GM12872 (cell line): ENCODE measurements at regions not wholly inside any gene's neighbourhood (a gene's known extent, or its start where the extent isn't known, plus 50 kb on each side); places are given as distances from the start of the nearest gene placed in this dataset.

Source experiments
- TF ChIP-seq, protein P1 (sequence below): IDR thresholded peaks from 3 replicates; pipeline ENCODE4 v1.5.1; 2011; ENCODE audit warnings: low read depth, mild to moderate bottlenecking, low read length, moderate library complexity; ENCODE audit not compliant: insufficient read depth

DNA sequence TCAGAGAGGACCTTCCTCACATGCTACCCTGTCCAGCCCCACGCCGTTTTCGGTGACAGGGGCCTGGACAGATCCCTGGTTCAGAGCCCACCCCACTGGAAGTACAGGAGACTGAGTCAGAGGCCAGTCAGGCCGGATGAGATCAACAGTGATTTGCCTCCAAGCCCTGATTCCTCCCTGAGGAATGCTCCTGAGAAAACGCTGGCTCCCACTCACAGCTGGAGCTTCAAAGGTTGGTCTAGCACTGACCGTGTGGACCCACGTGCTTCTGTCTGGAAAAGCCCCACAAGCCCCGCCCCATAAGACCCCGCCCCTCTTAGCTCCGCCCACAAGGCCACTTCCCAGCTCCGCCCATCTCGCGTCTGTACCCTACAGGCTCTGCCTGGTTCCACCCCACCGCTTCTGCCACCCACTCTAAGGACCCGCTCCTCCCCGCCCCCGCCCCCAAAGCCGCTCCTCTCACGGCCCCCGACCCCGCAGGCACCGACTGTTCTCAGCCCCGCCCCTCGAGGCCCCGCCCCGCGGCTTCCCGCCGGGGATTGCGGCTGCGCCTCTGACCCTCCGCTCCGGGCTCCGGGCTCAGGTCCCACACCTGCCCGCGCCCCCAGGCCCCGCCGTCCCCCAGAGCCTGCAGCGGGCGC lies 64.9 kb upstream of the BHLHE23 start:
- TF ChIP-seq, protein P1, sequence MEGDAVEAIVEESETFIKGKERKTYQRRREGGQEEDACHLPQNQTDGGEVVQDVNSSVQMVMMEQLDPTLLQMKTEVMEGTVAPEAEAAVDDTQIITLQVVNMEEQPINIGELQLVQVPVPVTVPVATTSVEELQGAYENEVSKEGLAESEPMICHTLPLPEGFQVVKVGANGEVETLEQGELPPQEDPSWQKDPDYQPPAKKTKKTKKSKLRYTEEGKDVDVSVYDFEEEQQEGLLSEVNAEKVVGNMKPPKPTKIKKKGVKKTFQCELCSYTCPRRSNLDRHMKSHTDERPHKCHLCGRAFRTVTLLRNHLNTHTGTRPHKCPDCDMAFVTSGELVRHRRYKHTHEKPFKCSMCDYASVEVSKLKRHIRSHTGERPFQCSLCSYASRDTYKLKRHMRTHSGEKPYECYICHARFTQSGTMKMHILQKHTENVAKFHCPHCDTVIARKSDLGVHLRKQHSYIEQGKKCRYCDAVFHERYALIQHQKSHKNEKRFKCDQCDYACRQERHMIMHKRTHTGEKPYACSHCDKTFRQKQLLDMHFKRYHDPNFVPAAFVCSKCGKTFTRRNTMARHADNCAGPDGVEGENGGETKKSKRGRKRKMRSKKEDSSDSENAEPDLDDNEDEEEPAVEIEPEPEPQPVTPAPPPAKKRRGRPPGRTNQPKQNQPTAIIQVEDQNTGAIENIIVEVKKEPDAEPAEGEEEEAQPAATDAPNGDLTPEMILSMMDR: no peak

DNA sequence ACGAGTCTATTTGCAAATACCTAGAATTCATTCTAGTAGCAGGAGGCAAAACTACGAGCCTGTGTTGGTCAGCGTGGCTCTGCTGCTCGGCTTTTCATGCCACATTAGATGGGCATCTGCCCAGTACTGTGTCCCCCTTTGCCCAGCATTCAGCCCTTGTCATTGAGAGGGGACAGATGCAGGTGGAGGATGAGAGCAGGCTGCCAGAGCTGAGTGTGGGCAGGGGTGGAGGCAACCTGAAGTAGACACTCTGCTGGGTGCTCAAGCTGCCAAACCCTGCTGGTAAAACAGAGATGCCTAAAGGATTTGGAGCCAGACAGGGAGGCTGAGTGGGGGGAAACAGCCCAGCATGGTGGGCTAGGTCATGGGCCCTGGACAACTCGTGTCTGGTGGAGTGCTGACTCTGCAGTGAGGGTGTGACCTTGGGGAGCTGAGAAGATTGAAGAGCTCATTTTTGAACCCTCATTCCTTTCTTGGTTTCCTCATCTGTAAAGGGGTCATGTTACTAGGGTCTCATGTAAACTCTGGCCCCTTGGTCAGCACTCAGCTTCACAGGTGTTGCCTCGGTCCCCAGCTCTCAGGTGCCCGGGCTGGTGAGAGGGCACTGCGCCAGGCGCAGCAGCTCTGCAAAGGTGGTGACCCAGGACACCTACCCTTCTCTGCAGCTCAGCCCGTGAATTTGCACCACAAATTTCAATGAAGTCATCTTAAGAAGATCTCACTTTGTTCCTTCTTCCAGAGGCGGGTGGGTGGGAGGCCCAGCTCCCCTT lies 64.2 kb upstream of the BHLHE23 start:
- TF ChIP-seq, protein P1: no peak

DNA sequence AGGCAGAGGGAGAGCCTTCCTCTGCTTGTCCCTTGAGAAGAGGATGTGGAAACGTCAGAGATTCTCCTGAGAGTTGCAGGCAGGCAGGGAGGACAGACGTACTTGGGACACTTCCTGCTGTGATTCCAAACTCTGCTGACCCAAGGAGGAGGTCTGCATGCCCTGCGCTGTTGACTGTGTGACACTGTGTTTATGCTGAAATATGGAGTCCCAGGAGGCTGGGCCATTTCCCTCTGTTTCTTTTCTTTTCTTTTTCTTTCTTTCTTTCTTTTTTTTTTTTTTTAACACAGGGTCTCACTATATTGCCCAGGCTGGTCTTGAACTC lies 63.5 kb upstream of the BHLHE23 start:
- TF ChIP-seq, protein P1: no peak

DNA sequence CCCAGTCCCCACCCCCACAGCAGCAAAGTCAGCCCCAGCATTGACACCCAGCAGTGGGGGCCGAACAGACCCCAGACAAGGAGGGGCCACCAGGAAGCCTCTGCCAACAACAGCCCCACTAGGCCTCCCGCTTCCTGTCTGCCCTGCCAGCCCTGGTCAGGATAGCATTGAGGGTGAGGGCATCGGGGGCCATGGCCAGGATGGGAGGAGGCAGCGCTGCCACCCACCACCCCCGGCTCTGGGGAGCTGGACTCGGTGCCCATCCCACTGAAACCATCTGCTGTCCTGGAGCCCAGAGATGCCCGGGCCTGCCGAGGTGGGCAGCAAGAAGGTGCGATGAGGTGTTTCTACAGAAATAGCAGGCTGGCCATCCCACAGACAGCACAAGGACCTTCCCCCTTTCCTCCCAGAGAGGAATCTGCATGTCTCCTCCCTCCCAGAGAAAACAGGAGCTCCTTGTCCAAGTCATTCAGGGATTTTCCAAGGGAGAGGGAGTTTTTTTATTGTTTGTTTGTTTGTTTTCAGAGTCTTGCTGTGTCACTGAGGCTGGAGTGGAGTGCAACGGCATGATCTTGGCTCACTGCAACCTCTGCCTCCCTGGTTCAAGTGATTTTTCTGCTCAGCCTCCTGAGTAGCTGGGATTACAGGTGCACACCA lies 62.1 kb upstream of the BHLHE23 start:
- TF ChIP-seq, protein P1: no peak

DNA sequence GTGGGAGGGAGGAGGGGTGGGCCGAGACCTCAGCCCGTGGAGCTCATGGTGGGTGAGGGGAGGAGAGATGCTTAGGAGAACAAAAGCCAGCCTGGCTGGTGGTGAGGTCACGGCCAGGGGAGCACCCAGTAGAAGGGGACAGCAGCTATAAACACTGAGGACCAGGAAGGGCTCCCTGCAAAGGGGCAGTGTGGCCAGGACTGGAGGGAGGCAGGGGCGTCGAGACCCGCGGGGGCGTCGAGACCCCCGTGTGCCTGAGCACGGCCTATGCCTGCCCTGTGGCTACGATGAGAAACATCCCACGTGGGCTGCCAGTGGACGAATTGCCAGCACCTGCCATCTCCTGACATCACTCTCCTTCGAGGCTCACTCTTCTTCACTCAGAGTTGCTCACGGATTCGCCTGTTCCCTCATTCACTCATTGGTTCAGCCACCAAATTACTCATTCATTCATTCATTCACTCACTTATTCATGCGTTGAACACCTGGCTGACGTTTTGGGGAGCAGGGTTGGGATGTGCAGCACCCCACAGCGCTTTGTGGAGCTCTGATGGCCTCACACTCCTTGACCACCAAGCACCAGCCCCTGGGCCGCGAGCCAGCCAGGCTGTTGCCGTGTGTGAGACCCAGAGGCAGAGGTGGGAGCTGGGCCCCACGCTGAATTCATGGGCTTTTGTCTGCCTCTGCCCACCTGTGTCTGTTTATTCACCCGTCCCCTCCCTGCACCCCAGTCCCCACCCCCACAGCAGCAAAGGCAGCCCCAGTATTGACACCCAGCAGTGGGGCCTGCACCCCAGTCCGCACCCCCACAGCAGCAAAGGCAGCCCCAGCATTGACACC lies 61.2 kb upstream of the BHLHE23 start:
- TF ChIP-seq, protein P1: no peak

DNA sequence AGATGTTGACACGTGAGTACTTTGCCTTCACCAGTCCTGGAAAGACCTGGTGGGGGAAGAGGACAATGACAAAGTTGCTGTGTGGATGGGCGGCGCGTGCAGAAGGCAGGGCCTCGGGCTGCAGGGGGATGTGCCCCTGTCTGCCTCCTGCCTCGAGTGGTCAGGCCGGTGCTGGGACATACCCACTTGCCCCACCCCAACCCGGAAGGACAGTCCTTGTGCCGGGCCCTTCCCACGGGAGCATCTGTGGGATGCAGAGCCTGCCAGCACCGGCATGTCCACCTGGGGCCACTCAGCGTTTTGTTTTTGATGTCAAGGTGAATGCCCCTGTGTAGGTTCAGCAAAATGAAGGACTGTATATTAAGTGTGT lies 60.5 kb upstream of the BHLHE23 start:
- TF ChIP-seq, protein P1: no peak
